ENCODE measurements at regions not wholly inside any gene's neighbourhood (a gene's known extent, or its start where the extent isn't known, plus 50 kb on each side); places are given as distances from the start of the nearest gene placed in this dataset.

DNA sequence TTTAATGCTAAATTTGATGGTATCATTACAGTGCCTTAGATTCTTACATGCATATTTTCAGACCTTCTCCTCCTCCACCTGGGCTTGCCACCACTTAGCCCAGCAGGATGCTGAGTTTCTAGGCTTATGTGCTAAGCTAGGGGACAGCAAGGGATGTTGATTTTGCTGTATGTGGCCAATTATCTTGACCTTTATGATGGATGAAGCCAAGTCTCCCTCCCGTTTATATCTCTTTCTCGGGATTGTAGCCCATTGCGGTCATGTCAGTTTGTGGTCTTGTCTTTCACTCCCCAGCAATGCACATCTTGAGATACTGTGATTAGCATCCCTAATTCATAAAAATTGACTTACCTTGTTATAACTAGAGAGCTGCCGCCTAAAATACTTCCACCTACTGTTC, 278.7 kb upstream of the SOX2 start:
- intact Hi-C loops (cut with DNase I): no loop called here

DNA sequence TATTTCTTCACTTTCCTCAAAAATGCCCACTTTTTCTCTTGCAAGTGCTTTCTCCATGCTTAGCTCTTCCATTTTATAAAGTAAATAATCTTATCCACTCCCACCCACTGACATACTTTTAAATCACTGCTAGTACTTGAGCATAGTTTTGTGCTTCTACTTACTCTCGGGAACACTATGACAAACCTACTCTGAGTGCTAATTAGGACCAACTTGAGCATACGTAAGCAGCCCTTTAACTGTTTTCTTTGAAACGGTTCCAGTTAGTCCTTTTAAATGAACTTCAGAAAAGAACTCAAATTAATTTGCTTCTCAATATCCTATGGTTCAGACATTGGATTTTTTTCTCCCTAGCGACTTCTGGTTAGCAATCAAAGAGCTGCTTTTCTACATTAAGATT, 280.0 kb upstream of the SOX2 start:
- no peak overlapping the region for H3K4me3 ChIP-seq
- no peak for DNase-seq
- intact Hi-C loops (cut with DNase I): no loop called here
- H3K4me1 ChIP-seq: no peaks in the 10 kb centered on the region
- H3K9ac ChIP-seq (ENCODE audit: low read depth in 2 of 2, low read length in 2 of 2): no peak overlapping the region
- TF ChIP-seq, protein P1, sequence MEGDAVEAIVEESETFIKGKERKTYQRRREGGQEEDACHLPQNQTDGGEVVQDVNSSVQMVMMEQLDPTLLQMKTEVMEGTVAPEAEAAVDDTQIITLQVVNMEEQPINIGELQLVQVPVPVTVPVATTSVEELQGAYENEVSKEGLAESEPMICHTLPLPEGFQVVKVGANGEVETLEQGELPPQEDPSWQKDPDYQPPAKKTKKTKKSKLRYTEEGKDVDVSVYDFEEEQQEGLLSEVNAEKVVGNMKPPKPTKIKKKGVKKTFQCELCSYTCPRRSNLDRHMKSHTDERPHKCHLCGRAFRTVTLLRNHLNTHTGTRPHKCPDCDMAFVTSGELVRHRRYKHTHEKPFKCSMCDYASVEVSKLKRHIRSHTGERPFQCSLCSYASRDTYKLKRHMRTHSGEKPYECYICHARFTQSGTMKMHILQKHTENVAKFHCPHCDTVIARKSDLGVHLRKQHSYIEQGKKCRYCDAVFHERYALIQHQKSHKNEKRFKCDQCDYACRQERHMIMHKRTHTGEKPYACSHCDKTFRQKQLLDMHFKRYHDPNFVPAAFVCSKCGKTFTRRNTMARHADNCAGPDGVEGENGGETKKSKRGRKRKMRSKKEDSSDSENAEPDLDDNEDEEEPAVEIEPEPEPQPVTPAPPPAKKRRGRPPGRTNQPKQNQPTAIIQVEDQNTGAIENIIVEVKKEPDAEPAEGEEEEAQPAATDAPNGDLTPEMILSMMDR (IDR thresholded peaks at IDR 0.05): no peak
- no peaks in the 10 kb centered on the region for H3K27me3 ChIP-seq
- no peaks in the 10 kb centered on the region for H3K36me3 ChIP-seq
- H3K9me3 ChIP-seq: no peaks in the 10 kb centered on the region
- no peak overlapping the region for H3K27ac ChIP-seq

More for the DNA sequence above, 278.7 kb upstream of the SOX2 start:
- Histone ChIP-seq H3K9me3 (no peaks in the 10 kb centered on the region), H3K4me1 (no peaks in the 10 kb centered on the region), H3K27me3 (no peaks in the 10 kb centered on the region), H3K27ac (no peak overlapping the region), H3K36me3 (no peaks in the 10 kb centered on the region), H3K9ac (ENCODE audit: low read depth in 2 of 2, low read length in 2 of 2) (no peak overlapping the region), H3K4me3 (no peak overlapping the region)
- no peak for DNase-seq
- TF ChIP-seq, protein P1 (IDR thresholded peaks at IDR 0.05): no peak

DNA sequence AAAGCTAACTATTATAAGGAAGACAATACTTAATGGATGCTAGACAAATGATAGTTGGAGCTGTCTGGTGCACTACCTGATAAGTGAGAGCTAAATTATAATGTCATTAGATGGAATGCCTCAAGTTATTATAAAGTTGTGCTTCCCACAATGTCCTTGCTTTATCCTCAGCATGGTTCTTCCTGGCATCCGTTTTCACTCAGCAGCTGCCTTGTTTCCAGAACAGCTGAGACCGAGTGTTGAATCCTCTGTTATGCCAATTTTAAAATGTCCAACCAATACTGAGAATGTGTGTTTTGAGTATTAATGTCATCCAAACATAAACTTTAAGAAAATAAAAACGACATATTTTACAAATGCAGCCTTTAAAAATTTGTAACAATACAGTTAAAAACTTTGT, 286.7 kb upstream of the SOX2 start:
- no peak for DNase-seq
- intact Hi-C loops (cut with DNase I): no loop called here
- Histone ChIP-seq H3K27me3 (no peaks in the 10 kb centered on the region), H3K9me3 (no peaks in the 10 kb centered on the region), H3K4me3 (no peak overlapping the region), H3K36me3 (no peaks in the 10 kb centered on the region), H3K9ac (ENCODE audit: low read depth in 2 of 2, low read length in 2 of 2) (no peak overlapping the region), H3K4me1 (no peaks in the 10 kb centered on the region), H3K27ac (no peak overlapping the region)
- TF ChIP-seq, protein P1 (IDR thresholded peaks at IDR 0.05): no peak

DNA sequence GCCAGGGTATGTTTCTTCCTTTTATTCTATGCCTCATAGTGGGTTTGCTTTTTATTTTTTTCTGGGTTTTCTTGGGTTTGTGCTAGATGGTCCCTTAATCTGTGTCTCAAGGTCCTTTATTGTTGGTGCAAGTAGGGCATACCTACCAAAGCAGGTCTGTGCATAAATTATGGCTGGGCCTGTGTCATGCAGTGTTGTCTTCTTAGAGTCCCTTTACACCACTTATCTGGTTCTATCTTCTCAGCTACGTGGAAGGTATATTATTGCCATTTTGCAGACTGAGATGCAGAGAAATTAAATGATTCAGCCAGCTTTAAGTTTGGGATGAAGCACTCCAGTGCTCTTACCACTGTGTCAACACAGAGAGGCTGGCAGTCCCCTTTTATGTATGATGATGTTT, 293.5 kb upstream of the SOX2 start:
- TF ChIP-seq, protein P1 (IDR thresholded peaks at IDR 0.05): no peak
- H3K27me3 ChIP-seq: no peaks in the 10 kb centered on the region
- intact Hi-C loops (cut with DNase I): no loop called here
- H3K9me3 ChIP-seq: no peaks in the 10 kb centered on the region
- H3K9ac ChIP-seq (ENCODE audit: low read depth in 2 of 2, low read length in 2 of 2): no peak overlapping the region
- H3K27ac ChIP-seq: no peak overlapping the region
- no peak overlapping the region for H3K4me3 ChIP-seq
- DNase-seq: no peak
- no peaks in the 10 kb centered on the region for H3K4me1 ChIP-seq
- no peaks in the 10 kb centered on the region for H3K36me3 ChIP-seq

DNA sequence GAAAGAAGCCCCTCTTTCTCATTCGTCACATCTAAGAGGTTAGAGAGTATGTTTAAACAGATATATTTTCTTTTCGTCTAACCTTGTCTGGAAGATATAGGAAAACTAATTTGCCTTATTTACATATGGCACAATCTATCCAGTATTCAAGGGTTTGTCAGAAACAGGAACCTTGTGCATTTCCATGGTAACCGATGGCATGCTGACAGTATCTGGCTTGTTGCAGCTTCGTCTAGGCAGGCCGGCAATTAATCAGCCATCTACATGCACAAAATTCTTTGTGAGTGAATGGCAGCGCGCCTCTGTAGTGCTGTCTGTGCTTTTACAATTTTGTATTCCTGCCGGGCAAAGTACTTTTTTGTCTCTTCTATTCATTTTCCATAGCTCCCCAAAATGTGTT, 294.0 kb upstream of the SOX2 start:
- Histone ChIP-seq H3K4me1 (no peaks in the 10 kb centered on the region), H3K27ac (no peak overlapping the region), H3K9me3 (no peaks in the 10 kb centered on the region), H3K36me3 (no peaks in the 10 kb centered on the region), H3K4me3 (no peak overlapping the region), H3K27me3 (no peaks in the 10 kb centered on the region), H3K9ac (ENCODE audit: low read depth in 2 of 2, low read length in 2 of 2) (no peak overlapping the region)
- DNase-seq: no peak
- TF ChIP-seq, protein P1 (IDR thresholded peaks at IDR 0.05): no peak
- intact Hi-C loops (cut with DNase I): no loop called here

DNA sequence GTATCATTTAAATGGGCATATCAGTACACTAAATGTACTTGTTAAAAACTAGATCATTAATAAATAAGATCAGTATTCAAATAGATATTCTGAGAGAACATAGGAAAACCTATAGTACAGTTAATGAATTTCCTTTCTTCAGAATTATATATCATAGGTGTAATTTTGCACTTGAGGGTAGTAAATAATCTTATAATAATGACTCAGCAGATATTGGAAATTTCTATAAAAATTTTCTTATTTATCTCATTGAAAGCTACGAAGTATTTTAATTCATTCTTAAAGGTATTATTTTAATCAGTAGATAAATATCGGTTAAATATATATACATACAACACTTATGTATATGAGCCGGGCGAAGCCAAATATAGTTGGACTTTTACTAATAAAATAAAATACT, 300.9 kb upstream of the SOX2 start:
- intact Hi-C loops (cut with DNase I): no loop called here
- Histone ChIP-seq H3K4me1 (no peaks in the 10 kb centered on the region), H3K27ac (no peak overlapping the region), H3K9me3 (no peaks in the 10 kb centered on the region), H3K36me3 (no peaks in the 10 kb centered on the region), H3K27me3 (no peaks in the 10 kb centered on the region), H3K9ac (ENCODE audit: low read depth in 2 of 2, low read length in 2 of 2) (no peak overlapping the region), H3K4me3 (no peak overlapping the region)
- TF ChIP-seq, protein P1 (IDR thresholded peaks at IDR 0.05): no peak
- DNase-seq: no peak

All from colonic mucosa (tissue), 4 donors.